ENCODE measurements at regions not wholly inside any gene's neighbourhood (a gene's known extent, or its start where the extent isn't known, plus 50 kb on each side); places are given as distances from the start of the nearest gene placed in this dataset.

GRCh38 chr11:47914743-47915142, 65.6 kb upstream of the PTPRJ start:
- Histone ChIP-seq H3K4me1 (peaks cover 3% of the 10 kb centered on the region), H3K9me3 (no peaks in the 10 kb centered on the region), H3K4me3 (no peak overlapping the region), H3K36me3 (ENCODE audit: low read depth, missing control alignments) (no peaks in the 10 kb centered on the region), H3K27me3 (no peaks in the 10 kb centered on the region), H3K27ac (no peak overlapping the region)
- DNase-seq, result no peak
- no peak for TF ChIP-seq CTCF (IDR thresholded peaks at IDR 0.05)
- TF ChIP-seq POLR2A (IDR thresholded peaks at IDR 0.05), result no peak
- 71 to 84% methylated on average over 7 of the region's 7 CpGs for WGBS, 2 donors
- intact Hi-C loops (cut with DNase I; ENCODE audit: low total_unique reads), result no loop called here

GRCh38 chr11:47913529-47914244, 65.5 kb upstream of the NUP160 start:
- H3K9me3 ChIP-seq, result no peaks in the 10 kb centered on the region
- H3K36me3 ChIP-seq (ENCODE audit: low read depth, missing control alignments), result no peaks in the 10 kb centered on the region
- no peaks in the 10 kb centered on the region for H3K27me3 ChIP-seq
- intact Hi-C loops (cut with DNase I; ENCODE audit: low total_unique reads), result no loop called here
- DNase-seq, result no peak
- TF ChIP-seq POLR2A (IDR thresholded peaks at IDR 0.05), result no peak
- TF ChIP-seq CTCF (IDR thresholded peaks at IDR 0.05), result no peak
- 95% methylated on average over 8 of the region's 8 CpGs for WGBS, 2 donors
- peaks cover 3% of the 10 kb centered on the region for H3K4me1 ChIP-seq
- H3K4me3 ChIP-seq, result no peak overlapping the region
- H3K27ac ChIP-seq, result no peak overlapping the region

GRCh38 chr11:47912843-47913437, 64.8 kb upstream of the NUP160 start:
- no peak for DNase-seq
- Histone ChIP-seq H3K36me3 (ENCODE audit: low read depth, missing control alignments) (no peaks in the 10 kb centered on the region), H3K9me3 (no peaks in the 10 kb centered on the region), H3K4me3 (no peak overlapping the region), H3K27me3 (no peaks in the 10 kb centered on the region), H3K4me1 (peaks cover 3% of the 10 kb centered on the region), H3K27ac (no peak overlapping the region)
- no peak for TF ChIP-seq POLR2A (IDR thresholded peaks at IDR 0.05)
- TF ChIP-seq CTCF (IDR thresholded peaks at IDR 0.05), result no peak
- 69 to 82% methylated on average over 6 of the region's 6 CpGs for WGBS, 2 donors
- intact Hi-C loops (cut with DNase I; ENCODE audit: low total_unique reads), result no loop called here

GRCh38 chr11:47911149-47911548, 63.0 kb upstream of the NUP160 start:
- intact Hi-C loops (cut with DNase I; ENCODE audit: low total_unique reads), result no loop called here
- H3K27me3 ChIP-seq, result no peaks in the 10 kb centered on the region
- no peaks in the 10 kb centered on the region for H3K4me1 ChIP-seq
- DNase-seq, result no peak
- H3K36me3 ChIP-seq (ENCODE audit: low read depth, missing control alignments), result no peaks in the 10 kb centered on the region
- WGBS, 2 donors, result 95 to 97% methylated on average over 4 of the region's 4 CpGs
- H3K9me3 ChIP-seq, result no peaks in the 10 kb centered on the region
- TF ChIP-seq POLR2A (IDR thresholded peaks at IDR 0.05) (no peak), CTCF (IDR thresholded peaks at IDR 0.05) (no peak)
- no peak overlapping the region for H3K27ac ChIP-seq
- H3K4me3 ChIP-seq, result no peak overlapping the region

GRCh38 chr11:47908198-47908597, 60.0 kb upstream of the NUP160 start:
- Histone ChIP-seq H3K9me3 (no peaks in the 10 kb centered on the region), H3K27me3 (no peaks in the 10 kb centered on the region), H3K36me3 (ENCODE audit: low read depth, missing control alignments) (no peaks in the 10 kb centered on the region), H3K4me3 (no peak overlapping the region), H3K4me1 (no peaks in the 10 kb centered on the region), H3K27ac (no peak overlapping the region)
- WGBS, 2 donors, result 59 to 61% methylated on average over 5 of the region's 5 CpGs
- intact Hi-C loops (cut with DNase I; ENCODE audit: low total_unique reads), result no loop called here
- no peak for DNase-seq
- TF ChIP-seq CTCF (IDR thresholded peaks at IDR 0.05) (no peak), POLR2A (IDR thresholded peaks at IDR 0.05) (no peak)
